H9 (cell line): ENCODE measurements at regions not wholly inside any gene's neighbourhood (a gene's known extent, or its start where the extent isn't known, plus 50 kb on each side); places are given as distances from the start of the nearest gene placed in this dataset.

Source experiments
- DNase-seq: peaks from one replicate; pipeline ENCODE4 v3.0.0-alpha.2; 2017
- H2AFZ ChIP-seq: one replicate; pipeline ENCODE4 v1.6.1; 2013; ENCODE audit warnings: mild to moderate bottlenecking, low read length, control low read depth, moderate library complexity
- H2AK5ac ChIP-seq: 2 replicates; pipeline ENCODE4 v1.6.1; 2013; ENCODE audit warnings: low read length, control low read depth, mixed read lengths; ENCODE audit not compliant: insufficient read length
- H2BK120ac ChIP-seq: one replicate; pipeline ENCODE4 v1.6.1; 2013; ENCODE audit warnings: low read depth, mild to moderate bottlenecking, low read length, control low read depth, inconsistent platforms; ENCODE audit not compliant: poor library complexity, severe bottlenecking
- H2BK12ac ChIP-seq: 2 replicates; pipeline ENCODE4 v1.6.1; 2013; ENCODE audit warnings: low read length, control low read depth, mixed read lengths, low read depth; ENCODE audit not compliant: insufficient read length
- H2BK15ac ChIP-seq: 2 replicates; pipeline ENCODE4 v1.6.1; 2013; ENCODE audit warnings: low read depth, low read length, control low read depth
- H2BK20ac ChIP-seq: one replicate; pipeline ENCODE4 v1.6.1; 2013; ENCODE audit warnings: low read depth, mild to moderate bottlenecking, low read length, control low read depth, inconsistent platforms; ENCODE audit not compliant: poor library complexity, severe bottlenecking
- H2BK5ac ChIP-seq: 2 replicates; pipeline ENCODE4 v1.6.1; 2013; ENCODE audit warnings: low read length, control low read depth, mixed read lengths; ENCODE audit not compliant: insufficient read length
- H3K14ac ChIP-seq: 2 replicates; pipeline ENCODE4 v1.6.1; 2013; ENCODE audit warnings: low read length, control low read depth; ENCODE audit not compliant: insufficient read depth
- H3K18ac ChIP-seq: 2 replicates; pipeline ENCODE4 v1.6.1; 2013; ENCODE audit warnings: low read depth, mild to moderate bottlenecking, mixed read lengths, low read length, control low read depth; ENCODE audit not compliant: insufficient read length
- H3K23ac ChIP-seq: 2 replicates; pipeline ENCODE4 v1.6.1; 2013; ENCODE audit warnings: low read length, control low read depth, mixed read lengths, low read depth; ENCODE audit not compliant: insufficient read length
- H3K23me2 ChIP-seq: 2 replicates; pipeline ENCODE4 v1.6.1; 2013; ENCODE audit warnings: low read depth, mild to moderate bottlenecking, mixed read lengths, low read length, control low read depth; ENCODE audit not compliant: insufficient read length, poor library complexity, severe bottlenecking
- H3K27ac ChIP-seq: 2 replicates; pipeline ENCODE4 v1.5.1; 2013; ENCODE audit warnings: low read length, control low read depth, mixed read lengths, low read depth; ENCODE audit not compliant: insufficient read length
- H3K27me3 ChIP-seq: 2 replicates; pipeline ENCODE4 v1.6.1; 2013; ENCODE audit warnings: low read length, control low read depth, inconsistent platforms; ENCODE audit not compliant: insufficient read depth
- H3K4ac ChIP-seq: 2 replicates; pipeline ENCODE4 v1.6.1; 2013; ENCODE audit warnings: low read depth, mild to moderate bottlenecking, control low read depth, inconsistent platforms, low read length, moderate library complexity
- H3K4me1 ChIP-seq: 2 replicates; pipeline ENCODE4 v1.6.1; 2013; ENCODE audit warnings: low read length, control low read depth, inconsistent platforms; ENCODE audit not compliant: insufficient read depth
- H3K4me2 ChIP-seq: 2 replicates; pipeline ENCODE4 v1.6.1; 2013; ENCODE audit warnings: low read length, control low read depth, mixed read lengths; ENCODE audit not compliant: insufficient read length, insufficient read depth
- H3K56ac ChIP-seq: 2 replicates; pipeline ENCODE4 v1.6.1; 2013; ENCODE audit warnings: low read depth, mild to moderate bottlenecking, mixed read lengths, low read length, control low read depth; ENCODE audit not compliant: insufficient read length
- H3K79me1 ChIP-seq: 2 replicates; pipeline ENCODE4 v1.6.1; 2013; ENCODE audit warnings: low read depth, mild to moderate bottlenecking, moderate library complexity, low read length, control low read depth, inconsistent platforms; ENCODE audit not compliant: insufficient read depth, poor library complexity, severe bottlenecking
- H3K79me2 ChIP-seq: 2 replicates; pipeline ENCODE4 v1.6.1; 2013; ENCODE audit warnings: low read length, control low read depth, inconsistent platforms; ENCODE audit not compliant: insufficient read depth
- H3K9ac ChIP-seq: 2 replicates; pipeline ENCODE4 v1.6.1; 2013; ENCODE audit warnings: low read length, control low read depth, mixed read lengths; ENCODE audit not compliant: insufficient read length; ENCODE audit errors: extremely low read depth
- H3K9me3 ChIP-seq: one replicate; pipeline ENCODE4 v1.6.1; 2013; ENCODE audit warnings: low read depth, low read length, inconsistent platforms; ENCODE audit not compliant: control insufficient read depth
- H3T11ph ChIP-seq: one replicate; pipeline ENCODE4 v1.6.1; 2013; ENCODE audit warnings: mild to moderate bottlenecking, low read length, control low read depth, inconsistent platforms
- H4K20me1 ChIP-seq: one replicate; pipeline ENCODE4 v1.6.1; 2013; ENCODE audit not compliant: control insufficient read depth, insufficient read length, insufficient read depth
- H4K5ac ChIP-seq: 2 replicates; pipeline ENCODE4 v1.6.1; 2013; ENCODE audit warnings: low read depth, mild to moderate bottlenecking, mixed read lengths, low read length, control low read depth; ENCODE audit not compliant: insufficient read length
- H4K8ac ChIP-seq: replicated peaks from 2 replicates; pipeline ENCODE4 v1.6.1; 2013; ENCODE audit warnings: low read length, control low read depth, mixed read lengths, low read depth; ENCODE audit not compliant: insufficient read length
- H4K91ac ChIP-seq: 2 replicates; pipeline ENCODE4 v1.6.1; 2013; ENCODE audit warnings: low read depth, mild to moderate bottlenecking, moderate library complexity, mixed read lengths, low read length, control low read depth; ENCODE audit not compliant: insufficient read length
- H3K27ac Mint-ChIP-seq, 3 experiments: 2 replicates in 2 of 3; 3 replicates in 1 of 3; pipeline ENCODE4 v1.8.0; 2020 to 2021; ENCODE audit warnings: mixed read lengths in 3 of 3, mild to moderate bottlenecking in 1 of 3, moderate library complexity in 1 of 3
- H3K27me3 Mint-ChIP-seq: 2 replicates; pipeline ENCODE4 v1.8.0; 2021; ENCODE audit warnings: low read depth, mild to moderate bottlenecking, moderate library complexity, mixed read lengths
- H3K36me3 Mint-ChIP-seq, 3 experiments: 2 replicates in 2 of 3; 3 replicates in 1 of 3; pipeline ENCODE4 v1.8.0; 2020 to 2021; ENCODE audit warnings: low read depth in 3 of 3, mixed read lengths in 3 of 3; ENCODE audit not compliant: insufficient read depth in 1 of 3
- H3K4me1 Mint-ChIP-seq, 2 experiments: 2 replicates each; pipeline ENCODE4 v1.8.0; 2020; ENCODE audit warnings: mixed read lengths in 2 of 2
- H3K4me3 Mint-ChIP-seq, 2 experiments: 2 replicates in 1 of 2; 3 replicates in 1 of 2; pipeline ENCODE4 v1.8.0; 2020 to 2021; ENCODE audit warnings: mild to moderate bottlenecking in 2 of 2, mixed read lengths in 2 of 2, moderate library complexity in 1 of 2
- H3K9me3 Mint-ChIP-seq, 2 experiments: 2 replicates in 1 of 2; 3 replicates in 1 of 2; pipeline ENCODE4 v1.8.0; 2020; ENCODE audit warnings: mild to moderate bottlenecking in 2 of 2, mixed read lengths in 2 of 2, moderate library complexity in 1 of 2
- WGBS: extraction: QIAGEN DNeasy Blood & Tissue Kit; methylation state at CpG from one replicate; pipeline ENCODE4 v1.1.7; 2013; ENCODE audit warnings: missing lambda C conversion rate, low lambda C conversion rate, mixed read lengths; ENCODE audit not compliant: insufficient read length; ENCODE audit errors: extremely low coverage; 5-methylcytosine and 5-hydroxymethylcytosine counted together
- TF ChIP-seq, protein P1 (sequence below): fragments of 200-600 bp; sonication (generic); conservative IDR thresholded peaks from 3 replicates; pipeline ENCODE4 v1.8.0; 2021; ENCODE audit warnings: antibody characterized with exemption, mild to moderate bottlenecking

DNA sequence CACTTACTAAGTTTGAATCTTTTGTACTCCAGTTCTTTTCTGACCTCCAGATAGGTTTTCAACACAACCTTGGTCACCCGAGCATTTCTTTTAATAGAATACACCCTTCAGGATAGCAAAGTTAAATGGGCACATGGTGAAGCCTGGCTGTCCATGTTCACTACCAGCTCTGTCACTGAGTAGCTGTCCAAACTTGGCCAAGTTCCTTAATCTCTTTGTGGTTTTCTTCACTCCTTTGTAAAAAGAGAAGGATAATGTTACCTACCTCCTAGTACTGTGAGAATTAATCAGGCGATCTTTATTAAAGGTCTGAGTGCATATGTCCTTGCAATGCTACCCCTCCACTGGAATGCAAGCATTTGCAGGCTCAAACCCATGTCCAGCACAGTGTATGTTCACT is 128.1 kb upstream of the PTPRZ1 start:
- Histone ChIP-seq H4K20me1 (no peaks in the 10 kb centered on the region), H3K79me1 (no peaks in the 10 kb centered on the region), H3K23me2 (no peaks in the 10 kb centered on the region), H3T11ph (no peak overlapping the region), H3K14ac (no peak overlapping the region), H2AFZ (no peak overlapping the region), H3K9me3 (no peaks in the 10 kb centered on the region), H2BK12ac (no peak overlapping the region), H3K4me1 (no peaks in the 10 kb centered on the region), H4K91ac (no peak overlapping the region), H3K23ac (no peak overlapping the region), H3K27me3 (no peaks in the 10 kb centered on the region), H2BK120ac (no peak overlapping the region), H3K9ac (no peak overlapping the region), H2AK5ac (no peak overlapping the region), H4K5ac (no peak overlapping the region), H3K4me2 (no peak overlapping the region), H2BK5ac (no peak overlapping the region), H3K56ac (no peak overlapping the region), H3K4ac (no peak overlapping the region), H3K79me2 (no peaks in the 10 kb centered on the region), H2BK20ac (no peak overlapping the region), H4K8ac (no peak overlapping the region), H3K27ac (no peak overlapping the region), H2BK15ac (no peak overlapping the region), H3K18ac (no peak overlapping the region)
- no peaks in the 10 kb centered on the region for H3K27me3 Mint-ChIP-seq
- TF ChIP-seq, protein P1, sequence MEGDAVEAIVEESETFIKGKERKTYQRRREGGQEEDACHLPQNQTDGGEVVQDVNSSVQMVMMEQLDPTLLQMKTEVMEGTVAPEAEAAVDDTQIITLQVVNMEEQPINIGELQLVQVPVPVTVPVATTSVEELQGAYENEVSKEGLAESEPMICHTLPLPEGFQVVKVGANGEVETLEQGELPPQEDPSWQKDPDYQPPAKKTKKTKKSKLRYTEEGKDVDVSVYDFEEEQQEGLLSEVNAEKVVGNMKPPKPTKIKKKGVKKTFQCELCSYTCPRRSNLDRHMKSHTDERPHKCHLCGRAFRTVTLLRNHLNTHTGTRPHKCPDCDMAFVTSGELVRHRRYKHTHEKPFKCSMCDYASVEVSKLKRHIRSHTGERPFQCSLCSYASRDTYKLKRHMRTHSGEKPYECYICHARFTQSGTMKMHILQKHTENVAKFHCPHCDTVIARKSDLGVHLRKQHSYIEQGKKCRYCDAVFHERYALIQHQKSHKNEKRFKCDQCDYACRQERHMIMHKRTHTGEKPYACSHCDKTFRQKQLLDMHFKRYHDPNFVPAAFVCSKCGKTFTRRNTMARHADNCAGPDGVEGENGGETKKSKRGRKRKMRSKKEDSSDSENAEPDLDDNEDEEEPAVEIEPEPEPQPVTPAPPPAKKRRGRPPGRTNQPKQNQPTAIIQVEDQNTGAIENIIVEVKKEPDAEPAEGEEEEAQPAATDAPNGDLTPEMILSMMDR = no peak
- no peak overlapping the region for H3K4me3 Mint-ChIP-seq
- no peaks in the 10 kb centered on the region for H3K36me3 Mint-ChIP-seq
- no peak overlapping the region for H3K27ac Mint-ChIP-seq
- DNase-seq = no peak
- peaks cover 5 to 9% of the 10 kb centered on the region in 2 experiments for H3K4me1 Mint-ChIP-seq
- H3K9me3 Mint-ChIP-seq = no peaks in the 10 kb centered on the region
- WGBS = no CpG with 5 or more reads among the region's 2 CpGs
